ENCODE measurements at regions not wholly inside any gene's neighbourhood (a gene's known extent, or its start where the extent isn't known, plus 50 kb on each side); places are given as distances from the start of the nearest gene placed in this dataset.

DNA sequence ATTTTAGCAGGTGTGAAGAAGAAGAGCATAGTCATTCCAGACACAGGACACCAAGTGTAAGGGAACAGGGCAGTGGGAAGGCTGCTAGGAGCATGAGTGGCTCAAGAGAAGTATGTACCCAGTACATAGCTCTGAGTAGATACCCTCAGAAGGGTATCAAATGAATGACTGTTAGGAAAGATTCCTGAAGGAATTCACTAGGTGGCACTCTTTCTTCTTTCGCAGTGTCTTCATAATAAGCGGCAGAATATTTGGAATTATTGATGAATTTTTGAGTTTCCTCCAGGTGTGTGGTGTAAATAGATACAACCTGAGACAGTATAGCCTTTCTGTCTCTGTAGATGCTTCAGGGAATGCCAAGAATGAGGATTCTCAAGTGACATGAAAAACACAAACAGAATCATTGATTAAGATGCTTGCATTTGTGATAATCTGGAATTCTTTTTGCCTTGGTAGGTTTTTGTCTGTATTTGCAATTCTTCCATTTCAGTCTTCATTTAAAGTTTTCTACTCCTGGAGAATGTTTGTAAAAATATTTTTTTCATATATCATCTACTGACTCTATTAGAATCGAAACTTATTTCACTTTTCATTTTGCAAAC is 264.3 kb upstream of the RIMS1 start:
- TF ChIP-seq TAF1 (IDR thresholded peaks at IDR 0.05; ENCODE audit: borderline replicate concordance, insufficient read depth, low read length) (no peak), FOXP2 (optimal IDR thresholded peaks at IDR 0.05; ENCODE audit: borderline replicate concordance, extremely low read depth, extremely low read length, insufficient read depth) (no peak), SIN3A (IDR thresholded peaks at IDR 0.05; ENCODE audit: borderline replicate concordance, insufficient read depth, low read length) (no peak), POLR2AphosphoS5 (IDR thresholded peaks at IDR 0.05; ENCODE audit: low read depth, low read length) (no peak)
- TF ChIP-seq, protein P1, sequence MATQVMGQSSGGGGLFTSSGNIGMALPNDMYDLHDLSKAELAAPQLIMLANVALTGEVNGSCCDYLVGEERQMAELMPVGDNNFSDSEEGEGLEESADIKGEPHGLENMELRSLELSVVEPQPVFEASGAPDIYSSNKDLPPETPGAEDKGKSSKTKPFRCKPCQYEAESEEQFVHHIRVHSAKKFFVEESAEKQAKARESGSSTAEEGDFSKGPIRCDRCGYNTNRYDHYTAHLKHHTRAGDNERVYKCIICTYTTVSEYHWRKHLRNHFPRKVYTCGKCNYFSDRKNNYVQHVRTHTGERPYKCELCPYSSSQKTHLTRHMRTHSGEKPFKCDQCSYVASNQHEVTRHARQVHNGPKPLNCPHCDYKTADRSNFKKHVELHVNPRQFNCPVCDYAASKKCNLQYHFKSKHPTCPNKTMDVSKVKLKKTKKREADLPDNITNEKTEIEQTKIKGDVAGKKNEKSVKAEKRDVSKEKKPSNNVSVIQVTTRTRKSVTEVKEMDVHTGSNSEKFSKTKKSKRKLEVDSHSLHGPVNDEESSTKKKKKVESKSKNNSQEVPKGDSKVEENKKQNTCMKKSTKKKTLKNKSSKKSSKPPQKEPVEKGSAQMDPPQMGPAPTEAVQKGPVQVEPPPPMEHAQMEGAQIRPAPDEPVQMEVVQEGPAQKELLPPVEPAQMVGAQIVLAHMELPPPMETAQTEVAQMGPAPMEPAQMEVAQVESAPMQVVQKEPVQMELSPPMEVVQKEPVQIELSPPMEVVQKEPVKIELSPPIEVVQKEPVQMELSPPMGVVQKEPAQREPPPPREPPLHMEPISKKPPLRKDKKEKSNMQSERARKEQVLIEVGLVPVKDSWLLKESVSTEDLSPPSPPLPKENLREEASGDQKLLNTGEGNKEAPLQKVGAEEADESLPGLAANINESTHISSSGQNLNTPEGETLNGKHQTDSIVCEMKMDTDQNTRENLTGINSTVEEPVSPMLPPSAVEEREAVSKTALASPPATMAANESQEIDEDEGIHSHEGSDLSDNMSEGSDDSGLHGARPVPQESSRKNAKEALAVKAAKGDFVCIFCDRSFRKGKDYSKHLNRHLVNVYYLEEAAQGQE (IDR thresholded peaks at IDR 0.05; ENCODE audit: insufficient read depth in 1 of 2, low read depth in 2 of 2, low read length in 2 of 2): no peak

DNA sequence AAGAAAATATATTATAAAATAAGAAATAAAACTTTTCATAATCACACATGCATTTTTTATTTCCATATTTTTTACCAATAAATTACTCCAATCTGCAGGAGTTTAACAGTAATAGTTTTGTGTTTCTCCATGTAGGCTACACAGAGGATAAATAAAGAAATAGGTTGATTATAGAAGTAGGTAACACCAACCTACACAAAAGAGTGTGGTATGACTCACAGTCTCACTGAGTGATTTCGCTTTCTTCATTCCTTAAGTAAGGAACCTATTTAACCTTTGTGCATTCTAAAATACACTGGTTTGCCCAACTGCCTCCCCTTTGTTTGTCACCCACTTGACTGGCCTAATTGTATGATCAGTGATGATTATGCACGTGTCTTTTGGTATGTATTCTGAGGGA is 244.2 kb upstream of the RIMS1 start:
- TF ChIP-seq POLR2AphosphoS5 (IDR thresholded peaks at IDR 0.05; ENCODE audit: low read depth, low read length): no peak
- TF ChIP-seq FOXP2 (optimal IDR thresholded peaks at IDR 0.05; ENCODE audit: borderline replicate concordance, extremely low read depth, extremely low read length, insufficient read depth): no peak
- TF ChIP-seq SIN3A (IDR thresholded peaks at IDR 0.05; ENCODE audit: borderline replicate concordance, insufficient read depth, low read length): no peak

DNA sequence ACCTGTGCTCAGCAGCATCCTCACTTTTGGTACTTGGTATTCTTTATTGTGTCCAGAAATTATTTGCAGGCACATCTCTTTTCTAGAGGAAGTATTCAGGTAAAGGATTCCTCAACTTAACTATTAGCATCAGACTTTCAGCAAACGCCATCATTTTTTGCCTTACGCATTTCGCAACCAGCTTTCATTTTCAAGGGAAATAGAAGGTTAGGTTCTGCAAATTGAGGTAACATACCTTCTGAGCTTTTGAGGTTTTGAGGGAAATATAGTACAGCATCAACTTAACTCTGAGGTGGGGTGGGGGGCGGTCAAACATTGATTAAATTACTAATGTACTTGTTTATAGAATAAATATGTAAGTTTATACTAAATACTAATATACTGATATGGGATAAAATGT is 243.6 kb upstream of the RIMS1 start:
- TF ChIP-seq POLR2AphosphoS5 (IDR thresholded peaks at IDR 0.05; ENCODE audit: low read depth, low read length) (no peak), SIN3A (IDR thresholded peaks at IDR 0.05; ENCODE audit: borderline replicate concordance, insufficient read depth, low read length) (no peak), TAF1 (IDR thresholded peaks at IDR 0.05; ENCODE audit: borderline replicate concordance, insufficient read depth, low read length) (no peak), FOXP2 (optimal IDR thresholded peaks at IDR 0.05; ENCODE audit: borderline replicate concordance, extremely low read depth, extremely low read length, insufficient read depth) (no peak)
- TF ChIP-seq, protein P1 (IDR thresholded peaks at IDR 0.05; ENCODE audit: insufficient read depth in 1 of 2, low read depth in 2 of 2, low read length in 2 of 2): no peak

DNA sequence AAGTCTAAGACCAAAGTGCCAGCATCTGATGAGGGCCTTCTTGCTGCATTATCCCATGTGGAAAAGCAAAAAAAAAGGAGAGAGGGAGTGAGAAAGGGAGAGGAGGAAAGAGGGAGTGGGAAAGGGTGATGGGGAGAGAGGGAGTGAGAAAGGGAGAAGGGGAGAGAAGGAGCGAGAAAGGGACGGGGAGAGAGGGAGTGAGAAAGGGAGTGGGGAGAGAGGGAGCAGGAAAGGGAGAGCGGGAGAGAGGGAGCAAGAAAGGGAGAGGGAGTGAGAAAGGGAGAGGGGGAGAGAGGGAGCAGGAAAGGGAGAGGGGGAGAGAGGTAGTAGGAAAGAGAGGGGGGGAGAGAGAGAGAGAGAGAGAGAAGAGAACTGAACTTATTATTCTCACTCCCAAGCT is 241.1 kb upstream of the RIMS1 start:
- TF ChIP-seq, protein P1 (IDR thresholded peaks at IDR 0.05; ENCODE audit: insufficient read depth in 1 of 2, low read depth in 2 of 2, low read length in 2 of 2): no peak
- TF ChIP-seq POLR2AphosphoS5 (IDR thresholded peaks at IDR 0.05; ENCODE audit: low read depth, low read length) (no peak), SIN3A (IDR thresholded peaks at IDR 0.05; ENCODE audit: borderline replicate concordance, insufficient read depth, low read length) (no peak), TAF1 (IDR thresholded peaks at IDR 0.05; ENCODE audit: borderline replicate concordance, insufficient read depth, low read length) (no peak), FOXP2 (optimal IDR thresholded peaks at IDR 0.05; ENCODE audit: borderline replicate concordance, extremely low read depth, extremely low read length, insufficient read depth) (no peak)

DNA sequence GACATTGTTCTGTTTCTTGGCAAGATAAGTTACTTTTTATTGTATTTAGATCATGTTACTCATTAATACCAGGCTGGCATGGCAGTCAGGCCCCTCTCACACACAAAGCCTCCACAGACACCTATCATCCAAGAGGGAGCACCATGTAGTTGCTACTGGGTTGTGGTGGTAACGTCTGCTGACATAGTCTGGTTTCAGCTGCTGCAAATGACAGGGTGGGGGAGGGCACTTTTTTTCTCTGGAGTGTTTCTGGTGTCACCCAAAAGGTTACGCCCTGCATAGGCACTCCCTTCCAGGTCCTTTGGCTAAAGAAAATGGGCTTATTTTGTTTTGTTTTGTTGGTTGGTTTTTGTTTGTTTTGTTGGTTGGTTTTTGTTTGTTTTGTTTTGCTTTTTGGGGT is 236.4 kb upstream of the RIMS1 start:
- TF ChIP-seq, protein P1 (IDR thresholded peaks at IDR 0.05; ENCODE audit: insufficient read depth in 1 of 2, low read depth in 2 of 2, low read length in 2 of 2): no peak
- no peak for TF ChIP-seq POLR2AphosphoS5 (IDR thresholded peaks at IDR 0.05; ENCODE audit: low read depth, low read length)
- TF ChIP-seq TAF1 (IDR thresholded peaks at IDR 0.05; ENCODE audit: borderline replicate concordance, insufficient read depth, low read length): no peak
- no peak for TF ChIP-seq SIN3A (IDR thresholded peaks at IDR 0.05; ENCODE audit: borderline replicate concordance, insufficient read depth, low read length)
- TF ChIP-seq FOXP2 (optimal IDR thresholded peaks at IDR 0.05; ENCODE audit: borderline replicate concordance, extremely low read depth, extremely low read length, insufficient read depth): no peak

Data from PFSK-1 (cell line).